GM06990 (cell line): ENCODE measurements at regions not wholly inside any gene's neighbourhood (a gene's known extent, or its start where the extent isn't known, plus 50 kb on each side); places are given as distances from the start of the nearest gene placed in this dataset.

Source experiments
- DNase-seq: peaks from one replicate; pipeline ENCODE4 v3.0.0-alpha.2; 2011; ENCODE audit not compliant: insufficient read length; ENCODE audit errors: extremely low read depth
- H3K27me3 ChIP-seq: replicated peaks from 2 replicates; pipeline ENCODE4 v1.6.0; 2011; ENCODE audit warnings: low read length; ENCODE audit not compliant: control insufficient read depth, insufficient read depth
- H3K36me3 ChIP-seq: 2 replicates; pipeline ENCODE4 v1.5.1; 2011; ENCODE audit warnings: low read length; ENCODE audit not compliant: control insufficient read depth, insufficient read depth
- H3K4me3 ChIP-seq: replicated peaks from 2 replicates; pipeline ENCODE4 v1.5.1; 2011; ENCODE audit warnings: low read depth, mild to moderate bottlenecking, control low read depth, low read length
- CTCF ChIP-seq: IDR thresholded peaks from 2 replicates; pipeline ENCODE4 v1.5.1; 2011; ENCODE audit warnings: low read length, control low read depth, mild to moderate bottlenecking, inconsistent platforms; ENCODE audit not compliant: insufficient read depth, poor library complexity, severe bottlenecking

- no peaks in the 10 kb centered on the region for H3K27me3 ChIP-seq
- no peaks in the 10 kb centered on the region for H3K36me3 ChIP-seq
- no peak for DNase-seq
- no peak overlapping the region for H3K4me3 ChIP-seq
- TF ChIP-seq CTCF = no peak
Measured at GRCh38 chr16:76883076-76883475, 307.9 kb upstream of the MON1B start.

GRCh38 chr16:76885776-76886537 lies 305.0 kb upstream of the MON1B start:
- Histone ChIP-seq H3K36me3 (no peaks in the 10 kb centered on the region), H3K27me3 (no peaks in the 10 kb centered on the region), H3K4me3 (no peak overlapping the region)
- no peak for DNase-seq
- no peak for TF ChIP-seq CTCF

GRCh38 chr16:76897816-76898215 lies 293.2 kb upstream of the MON1B start:
- no peak for DNase-seq
- H3K27me3 ChIP-seq = no peaks in the 10 kb centered on the region
- no peak for TF ChIP-seq CTCF
- no peaks in the 10 kb centered on the region for H3K36me3 ChIP-seq
- H3K4me3 ChIP-seq = no peak overlapping the region

- Histone ChIP-seq H3K27me3 (no peaks in the 10 kb centered on the region), H3K36me3 (no peaks in the 10 kb centered on the region), H3K4me3 (no peak overlapping the region)
- no peak for TF ChIP-seq CTCF
- no peak for DNase-seq
Measured at GRCh38 chr16:76899767-76900166, 291.2 kb upstream of the MON1B start.

GRCh38 chr16:76900285-76901263 lies 290.4 kb upstream of the MON1B start:
- H3K36me3 ChIP-seq = no peaks in the 10 kb centered on the region
- DNase-seq = no peak
- no peak overlapping the region for H3K4me3 ChIP-seq
- no peak for TF ChIP-seq CTCF
- H3K27me3 ChIP-seq = no peaks in the 10 kb centered on the region
